Hepatocyte (in vitro differentiated cells): ENCODE measurements at regions not wholly inside any gene's neighbourhood (a gene's known extent, or its start where the extent isn't known, plus 50 kb on each side); places are given as distances from the start of the nearest gene placed in this dataset.

Experiments used
- DNase-seq: peaks from one replicate; pipeline ENCODE4 v3.0.0-alpha.2; 2016; ENCODE audit warnings: low spot score
- H2AFZ ChIP-seq: fragments of 200-600 bp; sonication (generic); 2 replicates; pipeline ENCODE4 v1.6.0; 2016; ENCODE audit warnings: antibody characterized with exemption, mild to moderate bottlenecking
- H3K27ac ChIP-seq: fragments of 200-600 bp; sonication (generic); 2 replicates; pipeline ENCODE4 v1.5.1; 2016; ENCODE audit warnings: mild to moderate bottlenecking
- H3K27me3 ChIP-seq: fragments of 200-600 bp; sonication (generic); 2 replicates; pipeline ENCODE4 v1.6.1; 2016
- H3K36me3 ChIP-seq: fragments of 200-600 bp; sonication (generic); replicated peaks from 2 replicates; pipeline ENCODE4 v1.5.1; 2016; ENCODE audit warnings: low read depth; ENCODE audit not compliant: insufficient read depth
- H3K4me1 ChIP-seq: fragments of 200-600 bp; sonication (generic); 2 replicates; pipeline ENCODE4 v1.5.1; 2016; ENCODE audit warnings: mild to moderate bottlenecking, moderate library complexity; ENCODE audit not compliant: insufficient read depth
- H3K4me2 ChIP-seq: fragments of 200-600 bp; sonication (generic); 2 replicates; pipeline ENCODE4 v1.6.0; 2016
- H3K4me3 ChIP-seq: fragments of 200-600 bp; sonication (generic); 2 replicates; pipeline ENCODE4 v1.5.1; 2016; ENCODE audit warnings: mild to moderate bottlenecking
- H3K79me2 ChIP-seq: fragments of 200-600 bp; sonication (generic); 2 replicates; pipeline ENCODE4 v1.6.0; 2017; ENCODE audit warnings: mild to moderate bottlenecking
- H3K9me2 ChIP-seq: fragments of 200-600 bp; sonication (generic); replicated peaks from 2 replicates; pipeline ENCODE4 v1.6.0; 2017; ENCODE audit warnings: mild to moderate bottlenecking; ENCODE audit not compliant: insufficient read depth
- H3K9me3 ChIP-seq: fragments of 200-600 bp; sonication (generic); 2 replicates; pipeline ENCODE4 v1.5.1; 2016; ENCODE audit warnings: low read depth, mild to moderate bottlenecking
- H4K20me1 ChIP-seq: fragments of 200-600 bp; sonication (generic); 2 replicates; pipeline ENCODE4 v1.6.0; 2016; ENCODE audit warnings: mild to moderate bottlenecking; ENCODE audit not compliant: insufficient read depth, poor library complexity, severe bottlenecking
- CTCF ChIP-seq: fragments of 200-600 bp; sonication (generic); IDR thresholded peaks from 2 replicates; pipeline ENCODE4 v1.5.1; 2016; ENCODE audit warnings: antibody characterized with exemption, mild to moderate bottlenecking; ENCODE audit not compliant: poor library complexity
- EZH2 ChIP-seq: fragments of 200-600 bp; sonication (generic); IDR thresholded peaks from 2 replicates; pipeline ENCODE4 v1.6.1; 2016; ENCODE audit warnings: antibody characterized with exemption, mild to moderate bottlenecking, borderline replicate concordance
- EZH2phosphoT487 ChIP-seq: fragments of 200-600 bp; sonication (generic); IDR thresholded peaks from one replicate; pipeline ENCODE4 v1.6.1; 2018; ENCODE audit warnings: antibody characterized with exemption, mild to moderate bottlenecking, low read depth, moderate library complexity; ENCODE audit not compliant: unreplicated experiment, severe bottlenecking
- WGBS: methylation state at CpG from one replicate; pipeline ENCODE4 v1.1.6; 2016; ENCODE audit warnings: low lambda C conversion rate; ENCODE audit errors: missing lambda C conversion rate; 5-methylcytosine and 5-hydroxymethylcytosine counted together

DNA sequence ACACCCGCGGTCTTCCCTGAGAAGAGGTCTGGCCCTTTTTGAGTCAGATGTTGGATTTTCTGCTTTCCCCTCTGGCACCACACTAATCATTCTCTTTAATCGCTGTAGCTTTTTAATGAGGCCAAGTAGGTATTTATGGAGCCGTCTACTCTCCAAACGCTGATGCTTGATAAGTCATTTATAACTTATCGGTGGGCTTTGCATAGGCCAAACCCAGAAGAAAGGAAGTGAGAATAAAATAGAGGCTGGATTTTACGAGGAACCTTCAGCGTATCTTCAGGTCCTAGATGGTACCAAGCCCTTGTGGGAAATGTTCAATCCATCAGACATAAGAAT is 142.5 kb upstream of the CTAGE1 start:
- 20% methylated on average over 8 of the region's 8 CpGs for WGBS

DNA sequence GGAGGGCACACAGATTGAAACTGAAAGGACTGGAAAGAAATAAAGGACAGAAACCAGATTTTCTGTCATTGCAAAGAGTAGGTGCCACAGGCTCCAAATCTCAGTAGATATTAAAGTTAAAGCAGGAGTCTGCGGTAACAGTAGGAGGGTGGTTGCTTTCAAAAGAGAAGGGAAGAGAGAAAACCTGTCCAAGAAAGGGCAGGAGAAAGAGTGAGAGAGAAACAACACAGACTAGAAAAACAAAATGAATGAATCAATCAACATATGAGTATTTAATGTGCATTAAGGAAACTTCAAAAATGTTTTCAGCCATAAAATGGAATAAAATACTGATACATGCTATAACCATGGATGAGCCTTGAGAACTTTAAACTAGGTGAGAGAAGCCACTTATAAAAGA is 143.1 kb upstream of the CTAGE1 start:
- Histone ChIP-seq H4K20me1 (no peaks in the 10 kb centered on the region), H3K27ac (peak overlapping the region; percentile 99), H3K9me3 (no peaks in the 10 kb centered on the region), H3K9me2 (no peaks in the 10 kb centered on the region), H3K4me3 (peak overlapping the region; percentile 12), H3K79me2 (peaks cover 24% of the 10 kb centered on the region), H3K27me3 (no peaks in the 10 kb centered on the region), H3K36me3 (no peaks in the 10 kb centered on the region), H3K4me2 (peak overlapping the region; percentile 92), H3K4me1 (peaks cover 14% of the 10 kb centered on the region), H2AFZ (no peak overlapping the region)
- no peak for TF ChIP-seq EZH2
- TF ChIP-seq EZH2phosphoT487: no peak
- TF ChIP-seq CTCF: no peak
- DNase-seq: no peak
- WGBS: 52% methylated on average over 1 of the region's 1 CpG

More for the DNA sequence above, 142.5 kb upstream of the CTAGE1 start:
- H4K20me1 ChIP-seq: no peaks in the 10 kb centered on the region
- H3K4me1 ChIP-seq: peaks cover 15% of the 10 kb centered on the region
- no peaks in the 10 kb centered on the region for H3K9me2 ChIP-seq
- H3K27ac ChIP-seq: peak overlapping the region; percentile 99
- no peak for DNase-seq
- H2AFZ ChIP-seq: no peak overlapping the region
- peak overlapping the region; percentile 12 for H3K4me3 ChIP-seq
- peaks cover 24% of the 10 kb centered on the region for H3K79me2 ChIP-seq
- H3K27me3 ChIP-seq: no peaks in the 10 kb centered on the region
- H3K36me3 ChIP-seq: no peaks in the 10 kb centered on the region
- H3K9me3 ChIP-seq: no peaks in the 10 kb centered on the region
- no peak for TF ChIP-seq EZH2
- TF ChIP-seq CTCF: no peak
- TF ChIP-seq EZH2phosphoT487: no peak
- peak overlapping the region; percentile 92 for H3K4me2 ChIP-seq

DNA sequence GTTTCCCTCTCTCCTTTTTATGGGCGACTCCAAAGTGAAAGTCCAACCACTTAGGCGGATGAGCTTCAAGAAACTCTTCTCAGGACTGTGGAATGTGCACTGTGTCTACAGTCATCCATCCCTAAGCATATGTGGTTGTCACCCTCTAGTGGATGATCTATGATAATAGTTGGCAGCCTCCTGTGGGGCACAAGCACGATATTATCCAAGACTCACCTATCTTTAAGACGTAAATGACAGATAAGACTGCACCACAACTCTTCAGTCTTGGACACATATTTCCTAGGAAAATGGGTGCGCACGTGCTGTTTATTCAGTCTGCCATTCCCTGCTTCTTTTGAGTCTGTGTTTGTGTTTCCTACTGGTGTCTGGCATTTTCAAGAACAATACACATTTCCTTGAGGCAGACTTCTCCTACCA is 145.5 kb upstream of the CTAGE1 start:
- H3K27ac ChIP-seq: peak overlapping the region; percentile 99
- H3K27me3 ChIP-seq: no peaks in the 10 kb centered on the region
- TF ChIP-seq CTCF (peak; percentile 77), EZH2phosphoT487 (no peak), EZH2 (no peak)
- H3K4me1 ChIP-seq: no peaks in the 10 kb centered on the region
- H3K79me2 ChIP-seq: peaks cover 24% of the 10 kb centered on the region
- no peaks in the 10 kb centered on the region for H4K20me1 ChIP-seq
- H3K9me3 ChIP-seq: no peaks in the 10 kb centered on the region
- DNase-seq: peak; percentile 89
- no peaks in the 10 kb centered on the region for H3K9me2 ChIP-seq
- 8% methylated on average over 6 of the region's 6 CpGs for WGBS
- H3K4me2 ChIP-seq: peak overlapping the region; percentile 92
- H2AFZ ChIP-seq: no peak overlapping the region
- no peaks in the 10 kb centered on the region for H3K36me3 ChIP-seq
- H3K4me3 ChIP-seq: no peak overlapping the region

GRCh38 chr18:22564036-22564435 is 146.3 kb upstream of the CTAGE1 start:
- peaks cover 24% of the 10 kb centered on the region for H3K79me2 ChIP-seq
- no peaks in the 10 kb centered on the region for H3K27me3 ChIP-seq
- peak overlapping the region; percentile 30 for H3K4me2 ChIP-seq
- WGBS: 52% methylated on average over 2 of the region's 2 CpGs
- TF ChIP-seq CTCF (no peak), EZH2phosphoT487 (no peak), EZH2 (no peak)
- no peak overlapping the region for H2AFZ ChIP-seq
- no peaks in the 10 kb centered on the region for H3K4me1 ChIP-seq
- no peaks in the 10 kb centered on the region for H3K9me3 ChIP-seq
- H3K27ac ChIP-seq: peak overlapping the region; percentile 69
- H3K36me3 ChIP-seq: no peaks in the 10 kb centered on the region
- H3K4me3 ChIP-seq: no peak overlapping the region
- DNase-seq: no peak
- H4K20me1 ChIP-seq: no peaks in the 10 kb centered on the region
- no peaks in the 10 kb centered on the region for H3K9me2 ChIP-seq
